Globus pallidus (tissue), 1 donor: ENCODE measurements at regions not wholly inside any gene's neighbourhood (a gene's known extent, or its start where the extent isn't known, plus 50 kb on each side); places are given as distances from the start of the nearest gene placed in this dataset.
A peak's percentile ranks its signal among the peaks of the same experiment; 100 is the strongest.

Source experiments
- DNase-seq: peaks from one replicate; pipeline ENCODE4 v3.0.0-alpha.2; 2015; ENCODE audit warnings: low spot score

GRCh38 chr1:81433676-81434075 is 367.1 kb upstream of the ADGRL2 start:
- no peak for DNase-seq

- DNase-seq = no peak
Observed at GRCh38 chr1:81432654-81433109, 368.1 kb upstream of the ADGRL2 start.

- DNase-seq = no peak
Observed at GRCh38 chr1:81432059-81432458, 368.7 kb upstream of the ADGRL2 start.

- no peak for DNase-seq
Observed at GRCh38 chr1:81431624-81432000, 369.1 kb upstream of the ADGRL2 start.

- DNase-seq = no peak
Observed at GRCh38 chr1:81430955-81431623, 369.6 kb upstream of the ADGRL2 start.

GRCh38 chr1:81430236-81430938 is 370.3 kb upstream of the ADGRL2 start:
- no peak for DNase-seq

GRCh38 chr1:81428998-81429397 is 371.7 kb upstream of the ADGRL2 start:
- DNase-seq = no peak

GRCh38 chr1:81424816-81425215 is 375.9 kb upstream of the ADGRL2 start:
- DNase-seq = no peak

- DNase-seq = no peak
Observed at GRCh38 chr1:81424061-81424460, 376.7 kb upstream of the ADGRL2 start.

- no peak for DNase-seq
Observed at GRCh38 chr1:81420760-81421159, 380.0 kb upstream of the ADGRL2 start.

- DNase-seq = peak; percentile 11
Observed at GRCh38 chr1:81414488-81415015, 386.2 kb upstream of the ADGRL2 start.

- DNase-seq = no peak
Observed at GRCh38 chr1:81412954-81413353, 387.8 kb upstream of the ADGRL2 start.

GRCh38 chr1:81410941-81411340 is 389.8 kb upstream of the ADGRL2 start:
- DNase-seq = no peak

- DNase-seq = no peak
Observed at GRCh38 chr1:81410351-81410750, 390.4 kb upstream of the ADGRL2 start.

- DNase-seq = no peak
Observed at GRCh38 chr1:81409780-81410274, 390.9 kb upstream of the ADGRL2 start.

GRCh38 chr1:81409262-81409661 is 391.5 kb upstream of the ADGRL2 start:
- DNase-seq = no peak

- no peak for DNase-seq
Observed at GRCh38 chr1:81408419-81408818, 392.3 kb upstream of the ADGRL2 start.

- no peak for DNase-seq
Observed at GRCh38 chr1:81407000-81407821, 393.5 kb upstream of the ADGRL2 start.

- no peak for DNase-seq
Observed at GRCh38 chr1:81406292-81406999, 394.3 kb upstream of the ADGRL2 start.

- no peak for DNase-seq
Observed at GRCh38 chr1:81398041-81398440, 402.7 kb upstream of the ADGRL2 start.

GRCh38 chr1:81392526-81393226 is 408.1 kb upstream of the ADGRL2 start:
- no peak for DNase-seq
